ENCODE measurements at regions not wholly inside any gene's neighbourhood (a gene's known extent, or its start where the extent isn't known, plus 50 kb on each side); places are given as distances from the start of the nearest gene placed in this dataset.

DNA sequence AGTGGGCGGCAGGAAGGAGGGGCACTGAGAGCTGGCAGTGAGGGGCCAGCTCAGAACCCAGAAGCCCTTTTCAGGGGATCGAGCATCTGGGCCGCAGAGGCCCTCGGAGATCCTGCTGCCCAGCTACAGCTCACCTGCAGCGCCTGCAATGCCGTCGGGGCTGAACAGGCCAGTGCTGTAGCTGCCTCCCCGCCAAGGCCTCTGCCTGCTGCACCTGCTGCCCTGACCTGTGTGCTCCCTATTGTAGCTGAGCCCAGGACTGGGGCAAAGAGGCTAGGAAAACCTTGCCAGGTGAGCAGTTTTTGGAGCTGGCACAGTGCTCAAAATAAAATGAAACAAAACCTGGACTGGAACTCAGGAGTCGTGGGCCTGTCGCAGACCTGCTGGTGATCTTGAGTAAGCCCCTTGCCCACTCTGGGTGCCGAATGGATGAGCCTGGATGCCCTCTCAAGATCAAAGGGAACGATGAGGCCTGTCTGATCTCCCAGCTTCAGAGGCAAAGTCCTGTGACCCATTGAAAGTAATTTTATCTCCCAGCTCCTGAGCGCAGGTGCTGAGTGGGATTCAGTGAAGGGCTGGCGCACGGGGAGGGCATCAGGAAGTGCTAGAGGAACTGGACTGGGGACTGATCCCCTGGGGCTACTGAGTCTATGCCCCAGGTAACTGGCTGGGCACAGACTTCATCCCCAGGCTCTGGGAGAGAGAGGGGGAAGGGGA lies 154.6 kb downstream of the FOXD2 start:
- peaks cover 2% of the 10 kb centered on the region for H3K4me1 Mint-ChIP-seq
- POLR2A ChIA-PET = no interaction called here
- Histone ChIP-seq H3K36me3 (replicated peaks in 1 of 2; ENCODE audit: control extremely low read depth in 1 of 2, control insufficient read depth in 1 of 2, extremely low read depth in 1 of 2, insufficient read depth in 2 of 2, low read length in 1 of 2) (no peaks in the 10 kb centered on the region), H3K27ac (ENCODE audit: low read length in 2 of 2) (no peak overlapping the region), H3K4me1 (ENCODE audit: control insufficient read depth in 2 of 2, insufficient read depth in 2 of 2, low read length in 2 of 2) (no peaks in the 10 kb centered on the region), H3K27me3 (replicated peaks in 1 of 4; ENCODE audit: control extremely low read depth in 1 of 4, control insufficient read depth in 3 of 4, insufficient read depth in 4 of 4, low read length in 3 of 4) (peaks cover 0 to 26% (median 10%) of the 10 kb centered on the region in 4 experiments), H3K4me3 (ENCODE audit: control extremely low read depth in 1 of 5, extremely low read depth in 1 of 5, insufficient read depth in 1 of 5, low read depth in 2 of 5, low read length in 4 of 5) (no peak overlapping the region), H4K20me1 (ENCODE audit: control insufficient read depth, insufficient read depth, low read length, poor library complexity, severe bottlenecking) (no peaks in the 10 kb centered on the region), H2AFZ (ENCODE audit: insufficient read depth, low read depth, low read length, poor library complexity, severe bottlenecking) (no peak overlapping the region), H3K4me2 (replicated peaks; ENCODE audit: low read depth, low read length, poor library complexity, severe bottlenecking) (no peak overlapping the region), H3K79me2 (ENCODE audit: control insufficient read depth, insufficient read depth, low read length) (no peaks in the 10 kb centered on the region), H3K9ac (ENCODE audit: low read length) (no peak overlapping the region), H3K9me3 (ENCODE audit: control extremely low read depth in 1 of 3, control insufficient read depth in 2 of 3, insufficient read depth in 1 of 3, low read length in 2 of 3) (peaks cover 0 to 3% (median 0%) of the 10 kb centered on the region in 3 donors)
- DNase-seq (no peak), ATAC-seq (ENCODE audit: low read depth) (no peak)
- TF ChIP-seq EZH2 (IDR thresholded peaks at IDR 0.05; ENCODE audit: borderline replicate concordance, insufficient read depth, low read depth, low read length, poor library complexity, severe bottlenecking) = no peak
- TF ChIP-seq, protein P1, sequence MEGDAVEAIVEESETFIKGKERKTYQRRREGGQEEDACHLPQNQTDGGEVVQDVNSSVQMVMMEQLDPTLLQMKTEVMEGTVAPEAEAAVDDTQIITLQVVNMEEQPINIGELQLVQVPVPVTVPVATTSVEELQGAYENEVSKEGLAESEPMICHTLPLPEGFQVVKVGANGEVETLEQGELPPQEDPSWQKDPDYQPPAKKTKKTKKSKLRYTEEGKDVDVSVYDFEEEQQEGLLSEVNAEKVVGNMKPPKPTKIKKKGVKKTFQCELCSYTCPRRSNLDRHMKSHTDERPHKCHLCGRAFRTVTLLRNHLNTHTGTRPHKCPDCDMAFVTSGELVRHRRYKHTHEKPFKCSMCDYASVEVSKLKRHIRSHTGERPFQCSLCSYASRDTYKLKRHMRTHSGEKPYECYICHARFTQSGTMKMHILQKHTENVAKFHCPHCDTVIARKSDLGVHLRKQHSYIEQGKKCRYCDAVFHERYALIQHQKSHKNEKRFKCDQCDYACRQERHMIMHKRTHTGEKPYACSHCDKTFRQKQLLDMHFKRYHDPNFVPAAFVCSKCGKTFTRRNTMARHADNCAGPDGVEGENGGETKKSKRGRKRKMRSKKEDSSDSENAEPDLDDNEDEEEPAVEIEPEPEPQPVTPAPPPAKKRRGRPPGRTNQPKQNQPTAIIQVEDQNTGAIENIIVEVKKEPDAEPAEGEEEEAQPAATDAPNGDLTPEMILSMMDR (IDR thresholded peaks at IDR 0.05) = no peak
- no peak overlapping the region for H3K4me3 Mint-ChIP-seq
- peaks cover 18% of the 10 kb centered on the region for H3K27me3 Mint-ChIP-seq
- H3K9me3 Mint-ChIP-seq (ENCODE audit: insufficient read depth) = no peaks in the 10 kb centered on the region
- WGBS (ENCODE audit: insufficient coverage) = 71% methylated on average over 15 of the region's 15 CpGs
- no peak overlapping the region for H3K27ac Mint-ChIP-seq
- CTCF ChIA-PET = no interaction called here
- intact Hi-C loops (cut with micrococcal nuclease) = no loop called here

GRCh38 chr1:47593013-47593568 lies 155.2 kb downstream of the FOXD2 start:
- Histone ChIP-seq H3K4me3 (ENCODE audit: control extremely low read depth in 1 of 5, extremely low read depth in 1 of 5, insufficient read depth in 1 of 5, low read depth in 2 of 5, low read length in 4 of 5) (no peak overlapping the region), H3K27me3 (replicated peaks in 1 of 4; ENCODE audit: control extremely low read depth in 1 of 4, control insufficient read depth in 3 of 4, insufficient read depth in 4 of 4, low read length in 3 of 4) (peaks cover 0 to 26% (median 10%) of the 10 kb centered on the region in 4 experiments), H3K4me1 (ENCODE audit: control insufficient read depth in 2 of 2, insufficient read depth in 2 of 2, low read length in 2 of 2) (no peaks in the 10 kb centered on the region), H3K9ac (ENCODE audit: low read length) (no peak overlapping the region), H3K4me2 (replicated peaks; ENCODE audit: low read depth, low read length, poor library complexity, severe bottlenecking) (no peak overlapping the region), H4K20me1 (ENCODE audit: control insufficient read depth, insufficient read depth, low read length, poor library complexity, severe bottlenecking) (no peaks in the 10 kb centered on the region), H3K36me3 (replicated peaks in 1 of 2; ENCODE audit: control extremely low read depth in 1 of 2, control insufficient read depth in 1 of 2, extremely low read depth in 1 of 2, insufficient read depth in 2 of 2, low read length in 1 of 2) (no peaks in the 10 kb centered on the region), H2AFZ (ENCODE audit: insufficient read depth, low read depth, low read length, poor library complexity, severe bottlenecking) (no peak overlapping the region), H3K79me2 (ENCODE audit: control insufficient read depth, insufficient read depth, low read length) (no peaks in the 10 kb centered on the region), H3K9me3 (ENCODE audit: control extremely low read depth in 1 of 3, control insufficient read depth in 2 of 3, insufficient read depth in 1 of 3, low read length in 2 of 3) (peaks cover 0 to 3% (median 0%) of the 10 kb centered on the region in 3 donors), H3K27ac (ENCODE audit: low read length in 2 of 2) (no peak overlapping the region)
- intact Hi-C loops (cut with micrococcal nuclease) = no loop called here
- POLR2A ChIA-PET = no interaction called here
- peaks cover 2% of the 10 kb centered on the region for H3K4me1 Mint-ChIP-seq
- 7% methylated on average over 47 of the region's 47 CpGs for WGBS (ENCODE audit: insufficient coverage)
- no peak for ATAC-seq (ENCODE audit: low read depth)
- no peak overlapping the region for H3K4me3 Mint-ChIP-seq
- peaks cover 22% of the 10 kb centered on the region for H3K27me3 Mint-ChIP-seq
- TF ChIP-seq, protein P1 (IDR thresholded peaks at IDR 0.05) = no peak
- no peak for TF ChIP-seq EZH2 (IDR thresholded peaks at IDR 0.05; ENCODE audit: borderline replicate concordance, insufficient read depth, low read depth, low read length, poor library complexity, severe bottlenecking)
- no peak for DNase-seq
- no peak overlapping the region for H3K27ac Mint-ChIP-seq
- CTCF ChIA-PET = no interaction called here
- no peaks in the 10 kb centered on the region for H3K9me3 Mint-ChIP-seq (ENCODE audit: insufficient read depth)

All from B cell (primary cell).